ENCODE measurements at regions not wholly inside any gene's neighbourhood (a gene's known extent, or its start where the extent isn't known, plus 50 kb on each side); places are given as distances from the start of the nearest gene placed in this dataset.
"Not testable (repeated sequence)": the region's sequence is repeated elsewhere in the genome, so short reads cannot be mapped to it uniquely, and the experiment has no call there.

DNA sequence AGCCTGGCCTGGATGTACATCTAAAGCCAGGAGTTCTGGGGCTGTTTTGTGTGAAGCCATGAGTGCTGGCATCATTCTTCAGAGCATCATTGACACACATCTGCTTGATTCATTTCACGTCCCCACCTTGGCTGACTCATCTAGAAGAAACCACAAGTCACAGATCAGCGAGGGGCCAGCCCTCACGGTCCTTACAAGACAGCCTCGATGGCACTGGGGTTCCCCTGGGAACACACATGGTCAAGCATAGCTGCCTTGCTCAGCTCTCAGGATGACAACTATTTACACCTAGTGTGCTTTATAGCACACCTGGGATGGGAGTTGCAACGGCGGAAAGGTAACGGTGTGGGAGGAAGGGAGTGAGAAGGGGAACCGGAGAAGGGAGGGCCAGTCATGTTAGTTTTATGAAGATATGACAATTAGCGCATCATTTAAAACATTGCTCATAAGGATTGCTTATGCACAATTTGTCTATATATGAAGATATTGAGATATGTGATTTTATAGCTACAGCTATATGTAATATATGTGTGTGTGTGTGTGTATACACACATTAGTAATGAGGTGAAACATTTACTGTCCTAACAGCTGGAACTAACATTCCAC, 227.1 kb downstream of the RPLP1 start:
- H3K4me3 ChIP-seq (ENCODE audit: insufficient read depth, low read depth, low read length, poor library complexity, severe bottlenecking), result no peak overlapping the region
- H3K36me3 ChIP-seq (ENCODE audit: control insufficient read depth, insufficient read depth, low read length), result no peaks in the 10 kb centered on the region
- peak in 1 of 3 donors; percentile 15 for DNase-seq
- no peaks in the 10 kb centered on the region for H3K9me3 ChIP-seq (ENCODE audit: control insufficient read depth, low read length)
- H3K4me1 ChIP-seq (ENCODE audit: control insufficient read depth, insufficient read depth, low read length, poor library complexity, severe bottlenecking), result no peaks in the 10 kb centered on the region
- H3K27ac ChIP-seq (ENCODE audit: insufficient read depth, low read length, poor library complexity, severe bottlenecking), result no peak overlapping the region
- H3K27me3 ChIP-seq (replicated peaks; ENCODE audit: control insufficient read depth, insufficient read depth, low read length, poor library complexity, severe bottlenecking), result no peaks in the 10 kb centered on the region

DNA sequence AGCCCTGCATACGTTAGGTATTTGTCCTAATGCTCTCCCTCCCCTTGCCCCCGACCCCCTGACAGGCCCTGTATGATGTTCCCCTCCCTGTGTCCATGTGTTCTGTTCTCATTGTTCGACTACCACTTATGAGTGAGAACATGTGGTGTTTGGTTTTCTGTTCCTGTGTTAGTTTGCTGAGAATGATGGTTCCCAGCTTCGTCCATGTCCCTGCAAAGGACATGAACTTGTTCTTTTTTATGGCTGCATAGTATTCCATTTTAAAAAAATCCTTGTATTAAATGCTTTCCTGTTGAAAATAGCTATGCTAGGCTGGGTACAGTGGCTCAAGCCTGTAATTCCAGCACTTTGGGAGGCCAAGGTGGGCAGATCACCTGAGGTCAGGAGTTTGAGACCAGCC, 232.2 kb downstream of the RPLP1 start:
- not testable (repeated sequence) for H3K4me3 ChIP-seq (ENCODE audit: insufficient read depth, low read depth, low read length, poor library complexity, severe bottlenecking); H3K36me3 ChIP-seq (ENCODE audit: control insufficient read depth, insufficient read depth, low read length); DNase-seq; H3K27ac ChIP-seq (ENCODE audit: insufficient read depth, low read length, poor library complexity, severe bottlenecking); H3K27me3 ChIP-seq (replicated peaks; ENCODE audit: control insufficient read depth, insufficient read depth, low read length, poor library complexity, severe bottlenecking); H3K9me3 ChIP-seq (ENCODE audit: control insufficient read depth, low read length); H3K4me1 ChIP-seq (ENCODE audit: control insufficient read depth, insufficient read depth, low read length, poor library complexity, severe bottlenecking)

DNA sequence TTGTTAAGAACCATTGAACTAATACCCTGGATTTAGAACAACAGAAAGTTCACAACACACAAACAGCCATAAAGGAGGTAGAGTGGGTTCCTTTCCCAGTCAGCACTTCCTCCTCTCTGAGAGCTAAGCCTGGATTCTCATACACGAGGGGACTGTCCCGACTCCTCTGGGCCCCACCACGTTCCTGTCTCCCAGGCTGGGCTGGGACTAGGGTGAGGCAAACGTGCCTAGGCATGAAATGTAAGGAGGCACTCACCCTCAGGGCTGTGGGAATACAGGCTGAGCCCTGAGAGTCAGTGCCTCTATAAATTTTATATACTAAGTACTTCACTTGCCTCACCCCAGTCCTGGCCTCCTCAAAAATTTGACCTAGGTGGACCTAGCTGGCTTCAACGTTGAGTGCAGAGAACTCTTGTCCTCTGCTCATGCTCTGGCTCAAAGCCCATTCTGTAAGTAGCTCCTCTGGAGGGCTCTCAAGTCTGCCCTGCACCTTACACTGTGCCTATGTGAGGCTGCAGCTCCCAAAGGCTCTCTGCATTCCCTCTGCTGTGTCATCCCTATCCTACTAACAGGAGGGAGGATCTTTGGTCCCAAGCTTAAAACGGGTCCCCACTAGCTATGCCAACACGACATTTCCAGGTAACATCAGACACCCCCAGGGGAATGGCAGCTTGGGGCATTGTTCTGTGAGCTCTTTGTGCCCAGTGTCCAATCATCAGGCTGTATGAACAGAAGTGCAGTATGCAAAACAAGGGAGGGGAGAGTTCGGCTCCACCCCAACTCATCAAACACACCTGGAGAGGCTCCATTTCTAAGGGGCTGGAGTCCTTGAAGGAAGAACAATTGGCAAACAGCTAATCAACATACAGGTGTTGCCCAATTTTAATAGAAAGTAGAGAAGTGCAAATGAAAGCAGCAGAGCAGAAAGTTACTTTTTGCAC, 233.2 kb downstream of the RPLP1 start:
- H3K9me3 ChIP-seq (ENCODE audit: control insufficient read depth, low read length), result peaks cover 10% of the 10 kb centered on the region
- H3K27ac ChIP-seq (ENCODE audit: insufficient read depth, low read length, poor library complexity, severe bottlenecking), result no peak overlapping the region
- H3K36me3 ChIP-seq (ENCODE audit: control insufficient read depth, insufficient read depth, low read length), result no peaks in the 10 kb centered on the region
- DNase-seq, result no peak
- no peaks in the 10 kb centered on the region for H3K4me1 ChIP-seq (ENCODE audit: control insufficient read depth, insufficient read depth, low read length, poor library complexity, severe bottlenecking)
- H3K27me3 ChIP-seq (replicated peaks; ENCODE audit: control insufficient read depth, insufficient read depth, low read length, poor library complexity, severe bottlenecking), result no peaks in the 10 kb centered on the region
- no peak overlapping the region for H3K4me3 ChIP-seq (ENCODE audit: insufficient read depth, low read depth, low read length, poor library complexity, severe bottlenecking)

DNA sequence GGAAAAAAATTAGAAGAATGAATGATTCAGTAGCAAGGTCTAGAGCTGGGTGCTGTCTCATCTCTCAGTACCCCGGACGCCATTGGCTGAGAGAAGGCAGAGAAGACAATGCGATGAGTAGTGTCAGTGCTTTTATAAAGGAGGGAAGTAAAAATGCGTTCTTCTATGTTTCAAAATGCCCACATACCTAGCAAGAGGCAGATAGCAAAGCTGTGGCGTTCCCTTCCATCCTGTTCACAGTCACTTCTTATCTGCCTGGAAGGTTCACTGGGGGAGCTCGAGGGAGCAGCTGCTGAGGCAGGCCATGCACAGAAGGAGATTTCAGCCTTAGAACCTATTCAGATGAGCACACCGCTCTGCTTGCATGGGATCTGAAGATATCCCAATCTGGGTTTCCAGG, 234.0 kb downstream of the RPLP1 start:
- Histone ChIP-seq H3K27ac (ENCODE audit: insufficient read depth, low read length, poor library complexity, severe bottlenecking) (no peak overlapping the region), H3K4me3 (ENCODE audit: insufficient read depth, low read depth, low read length, poor library complexity, severe bottlenecking) (no peak overlapping the region), H3K9me3 (ENCODE audit: control insufficient read depth, low read length) (peaks cover 10% of the 10 kb centered on the region), H3K27me3 (replicated peaks; ENCODE audit: control insufficient read depth, insufficient read depth, low read length, poor library complexity, severe bottlenecking) (no peaks in the 10 kb centered on the region), H3K36me3 (ENCODE audit: control insufficient read depth, insufficient read depth, low read length) (no peaks in the 10 kb centered on the region), H3K4me1 (ENCODE audit: control insufficient read depth, insufficient read depth, low read length, poor library complexity, severe bottlenecking) (no peaks in the 10 kb centered on the region)
- no peak for DNase-seq

DNA sequence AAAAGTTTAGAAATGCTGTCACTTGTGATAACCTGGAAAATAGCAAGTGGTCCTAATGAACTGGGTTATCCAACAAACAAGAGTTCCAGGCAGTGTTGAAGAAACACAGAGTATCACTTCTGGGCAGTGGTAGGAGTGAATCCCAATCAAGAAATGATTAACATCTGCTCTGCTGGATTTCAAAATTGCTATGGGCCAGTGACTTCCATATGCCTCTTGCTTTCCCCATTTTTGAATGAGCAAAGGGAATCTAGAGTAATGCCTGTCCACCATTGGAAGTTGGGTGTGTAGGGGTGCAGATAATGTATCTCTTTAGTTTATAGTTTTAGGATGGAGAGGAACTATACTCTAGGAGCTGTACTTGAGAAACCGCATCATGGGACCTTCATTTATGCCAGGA, 236.5 kb downstream of the RPLP1 start:
- H3K4me3 ChIP-seq (ENCODE audit: insufficient read depth, low read depth, low read length, poor library complexity, severe bottlenecking), result no peak overlapping the region
- no peaks in the 10 kb centered on the region for H3K36me3 ChIP-seq (ENCODE audit: control insufficient read depth, insufficient read depth, low read length)

DNA sequence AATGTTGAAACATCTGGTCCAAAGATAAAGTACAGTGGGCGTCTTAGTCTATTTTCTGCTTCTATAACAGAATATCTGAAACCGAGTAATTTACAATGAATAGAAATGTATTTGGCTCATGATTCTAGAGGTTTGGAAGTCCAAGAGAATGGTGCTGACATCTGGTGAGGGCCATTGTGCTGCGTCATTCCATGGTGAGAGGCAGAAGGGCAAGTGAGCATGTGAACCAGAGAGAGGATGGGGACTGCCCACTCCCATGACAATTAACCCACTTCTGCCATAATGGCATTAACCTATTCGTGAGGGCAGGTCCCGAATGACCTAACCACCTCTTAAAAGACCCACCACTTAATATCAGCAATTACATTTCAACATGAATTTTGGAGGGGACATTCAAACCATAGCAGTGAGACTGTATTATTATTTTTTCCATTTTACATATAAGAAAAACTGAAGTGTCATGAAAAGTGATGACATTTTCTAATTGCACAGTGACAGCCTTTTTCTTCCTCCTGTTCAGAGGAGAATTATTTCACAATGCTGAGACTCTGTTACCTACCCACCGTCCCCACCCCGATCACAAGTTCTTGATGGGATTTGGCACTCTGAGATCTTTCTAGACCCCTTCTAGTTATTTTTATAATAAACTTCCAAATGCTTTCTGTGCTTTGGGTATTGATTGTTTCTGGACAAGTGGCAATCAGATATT, 238.8 kb downstream of the RPLP1 start:
- Histone ChIP-seq H3K4me1 (ENCODE audit: control insufficient read depth, insufficient read depth, low read length, poor library complexity, severe bottlenecking) (no peaks in the 10 kb centered on the region), H3K9me3 (ENCODE audit: control insufficient read depth, low read length) (peaks cover 10% of the 10 kb centered on the region), H3K27ac (ENCODE audit: insufficient read depth, low read length, poor library complexity, severe bottlenecking) (no peak overlapping the region), H3K4me3 (ENCODE audit: insufficient read depth, low read depth, low read length, poor library complexity, severe bottlenecking) (no peak overlapping the region), H3K36me3 (ENCODE audit: control insufficient read depth, insufficient read depth, low read length) (no peaks in the 10 kb centered on the region), H3K27me3 (replicated peaks; ENCODE audit: control insufficient read depth, insufficient read depth, low read length, poor library complexity, severe bottlenecking) (no peaks in the 10 kb centered on the region)
- no peak for DNase-seq

More for the DNA sequence above, 236.5 kb downstream of the RPLP1 start:
- no peaks in the 10 kb centered on the region for H3K27me3 ChIP-seq (replicated peaks; ENCODE audit: control insufficient read depth, insufficient read depth, low read length, poor library complexity, severe bottlenecking)
- no peak overlapping the region for H3K27ac ChIP-seq (ENCODE audit: insufficient read depth, low read length, poor library complexity, severe bottlenecking)
- peaks cover 10% of the 10 kb centered on the region for H3K9me3 ChIP-seq (ENCODE audit: control insufficient read depth, low read length)
- H3K4me1 ChIP-seq (ENCODE audit: control insufficient read depth, insufficient read depth, low read length, poor library complexity, severe bottlenecking), result no peaks in the 10 kb centered on the region
- no peak for DNase-seq

DNA sequence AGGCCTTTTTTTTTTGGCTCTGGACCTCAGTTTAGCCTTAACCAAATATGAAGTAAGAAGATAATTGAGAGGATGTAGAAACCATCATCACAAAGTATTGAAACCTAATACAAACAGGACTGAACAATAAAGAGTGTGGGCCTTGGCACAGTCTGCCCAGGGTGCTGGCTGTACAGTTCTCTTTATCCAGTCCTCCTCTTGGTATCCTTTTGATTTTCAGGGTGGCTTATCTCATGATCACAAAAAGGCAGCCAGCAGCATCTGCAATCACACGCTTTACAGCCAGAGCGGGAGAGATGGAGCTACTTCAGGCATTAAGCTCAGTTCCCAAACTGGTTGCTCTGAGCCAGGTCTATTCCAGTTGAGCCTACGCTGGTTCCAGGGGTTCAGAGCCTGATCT, 239.7 kb downstream of the RPLP1 start:
- H3K4me3 ChIP-seq (ENCODE audit: insufficient read depth, low read depth, low read length, poor library complexity, severe bottlenecking), result no peak overlapping the region
- H3K27ac ChIP-seq (ENCODE audit: insufficient read depth, low read length, poor library complexity, severe bottlenecking), result no peak overlapping the region
- no peaks in the 10 kb centered on the region for H3K27me3 ChIP-seq (replicated peaks; ENCODE audit: control insufficient read depth, insufficient read depth, low read length, poor library complexity, severe bottlenecking)
- DNase-seq, result no peak
- no peaks in the 10 kb centered on the region for H3K4me1 ChIP-seq (ENCODE audit: control insufficient read depth, insufficient read depth, low read length, poor library complexity, severe bottlenecking)
- peaks cover 10% of the 10 kb centered on the region for H3K9me3 ChIP-seq (ENCODE audit: control insufficient read depth, low read length)
- H3K36me3 ChIP-seq (ENCODE audit: control insufficient read depth, insufficient read depth, low read length), result no peaks in the 10 kb centered on the region

DNA sequence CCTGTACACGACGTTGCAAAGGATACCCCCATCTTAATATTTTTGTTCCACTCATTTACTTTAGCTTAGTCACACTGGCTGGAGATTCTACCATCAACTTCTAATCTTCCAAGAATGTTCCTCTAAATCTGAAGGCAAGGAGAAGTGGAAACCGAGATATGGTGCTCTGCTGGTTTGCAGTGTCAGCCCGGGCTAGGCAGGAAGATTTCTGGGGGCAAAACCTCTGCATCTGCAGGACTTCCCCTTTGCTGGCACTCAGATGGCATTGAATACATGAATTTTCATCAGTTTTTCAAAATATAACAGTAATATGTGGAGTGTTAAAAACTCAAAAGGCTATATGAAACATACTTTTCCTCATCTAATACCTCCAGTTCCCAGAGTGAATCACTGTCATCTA, 240.4 kb downstream of the RPLP1 start:
- no peaks in the 10 kb centered on the region for H3K27me3 ChIP-seq (replicated peaks; ENCODE audit: control insufficient read depth, insufficient read depth, low read length, poor library complexity, severe bottlenecking)
- H3K36me3 ChIP-seq (ENCODE audit: control insufficient read depth, insufficient read depth, low read length), result no peaks in the 10 kb centered on the region
- no peak for DNase-seq
- no peak overlapping the region for H3K27ac ChIP-seq (ENCODE audit: insufficient read depth, low read length, poor library complexity, severe bottlenecking)
- no peak overlapping the region for H3K4me3 ChIP-seq (ENCODE audit: insufficient read depth, low read depth, low read length, poor library complexity, severe bottlenecking)
- H3K4me1 ChIP-seq (ENCODE audit: control insufficient read depth, insufficient read depth, low read length, poor library complexity, severe bottlenecking), result no peaks in the 10 kb centered on the region
- peaks cover 10% of the 10 kb centered on the region for H3K9me3 ChIP-seq (ENCODE audit: control insufficient read depth, low read length)

DNA sequence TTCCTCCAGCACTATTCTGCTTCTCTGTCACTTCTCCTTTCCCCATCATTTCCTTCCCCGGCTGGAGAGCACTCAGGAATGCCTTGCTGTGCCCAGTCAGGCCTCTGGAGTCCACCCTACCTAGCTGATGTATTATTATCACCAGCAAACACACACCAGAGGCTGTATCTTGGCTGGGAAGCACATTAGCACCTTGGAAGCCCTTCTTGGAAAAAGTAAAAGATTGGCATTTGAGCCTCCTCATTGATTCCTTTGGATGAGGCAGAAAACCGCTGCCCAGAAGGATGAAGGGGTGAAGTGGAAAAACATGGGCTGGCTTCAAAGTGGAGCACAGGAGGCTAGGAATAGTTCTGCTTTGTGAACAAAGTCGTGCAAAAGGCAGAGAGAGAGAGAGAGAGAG, 244.3 kb downstream of the RPLP1 start:
- Histone ChIP-seq H3K9me3 (ENCODE audit: control insufficient read depth, low read length) (no peaks in the 10 kb centered on the region), H3K4me3 (ENCODE audit: insufficient read depth, low read depth, low read length, poor library complexity, severe bottlenecking) (no peak overlapping the region), H3K4me1 (ENCODE audit: control insufficient read depth, insufficient read depth, low read length, poor library complexity, severe bottlenecking) (no peaks in the 10 kb centered on the region), H3K27ac (ENCODE audit: insufficient read depth, low read length, poor library complexity, severe bottlenecking) (no peak overlapping the region), H3K27me3 (replicated peaks; ENCODE audit: control insufficient read depth, insufficient read depth, low read length, poor library complexity, severe bottlenecking) (no peaks in the 10 kb centered on the region), H3K36me3 (ENCODE audit: control insufficient read depth, insufficient read depth, low read length) (no peaks in the 10 kb centered on the region)
- DNase-seq, result no peak

DNA sequence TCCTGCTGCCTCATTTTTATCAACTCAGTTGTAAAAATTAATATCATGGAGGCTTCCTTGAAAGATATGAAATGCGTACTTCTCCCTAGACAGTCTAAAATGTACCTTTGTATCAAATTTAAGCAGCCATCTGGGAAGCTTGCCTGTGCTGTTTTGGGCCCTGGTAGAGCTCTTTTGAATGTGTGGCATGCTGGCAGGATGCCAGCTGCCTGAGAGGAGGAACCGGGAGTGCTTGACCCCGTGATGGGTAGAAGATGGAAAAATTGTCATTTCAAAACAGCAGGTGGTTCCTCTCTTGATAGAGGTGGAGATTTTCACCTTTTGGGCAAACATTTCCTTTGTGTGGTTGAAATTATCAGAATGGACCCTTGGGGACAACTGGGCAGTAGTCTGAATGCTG, 245.3 kb downstream of the RPLP1 start:
- H3K4me3 ChIP-seq (ENCODE audit: insufficient read depth, low read depth, low read length, poor library complexity, severe bottlenecking), result no peak overlapping the region
- no peak overlapping the region for H3K27ac ChIP-seq (ENCODE audit: insufficient read depth, low read length, poor library complexity, severe bottlenecking)
- H3K4me1 ChIP-seq (ENCODE audit: control insufficient read depth, insufficient read depth, low read length, poor library complexity, severe bottlenecking), result no peaks in the 10 kb centered on the region
- no peaks in the 10 kb centered on the region for H3K27me3 ChIP-seq (replicated peaks; ENCODE audit: control insufficient read depth, insufficient read depth, low read length, poor library complexity, severe bottlenecking)
- no peaks in the 10 kb centered on the region for H3K36me3 ChIP-seq (ENCODE audit: control insufficient read depth, insufficient read depth, low read length)
- H3K9me3 ChIP-seq (ENCODE audit: control insufficient read depth, low read length), result no peaks in the 10 kb centered on the region
- DNase-seq, result no peak
